DOHH2 (cell line): ENCODE measurements at regions not wholly inside any gene's neighbourhood (a gene's known extent, or its start where the extent isn't known, plus 50 kb on each side); places are given as distances from the start of the nearest gene placed in this dataset.

Source experiments
- H3F3A ChIP-seq: fragments of 200-600 bp; sonication (generic), shearing (Covaris generic); 2 replicates; pipeline ENCODE4 v1.6.0; 2016; ENCODE audit warnings: antibody characterized with exemption, mild to moderate bottlenecking; ENCODE audit not compliant: control insufficient read depth, insufficient read depth
- H3K27ac ChIP-seq: fragments of 200-600 bp; sonication (generic); 2 replicates; pipeline ENCODE4 v1.5.1; 2014; ENCODE audit warnings: low read depth, mild to moderate bottlenecking, low read length, moderate library complexity
- H3K27me3 ChIP-seq: fragments of 200-600 bp; sonication (generic); 2 replicates; pipeline ENCODE4 v1.6.1; 2014; ENCODE audit warnings: mild to moderate bottlenecking, low read length, mixed read lengths; ENCODE audit not compliant: control insufficient read depth
- H3K36me3 ChIP-seq: fragments of 200-600 bp; sonication (generic); 2 replicates; pipeline ENCODE4 v1.6.1; 2014; ENCODE audit warnings: mild to moderate bottlenecking, low read length, moderate library complexity, mixed read lengths; ENCODE audit not compliant: control insufficient read depth
- H3K4me1 ChIP-seq: fragments of 200-600 bp; sonication (generic); 2 replicates; pipeline ENCODE4 v1.6.1; 2014; ENCODE audit warnings: mild to moderate bottlenecking, low read length, mixed read lengths; ENCODE audit not compliant: control insufficient read depth
- H3K4me2 ChIP-seq: fragments of 200-600 bp; sonication (generic); 2 replicates; pipeline ENCODE4 v1.6.0; 2014; ENCODE audit warnings: mild to moderate bottlenecking, low read length, moderate library complexity
- H3K4me3 ChIP-seq: fragments of 200-600 bp; sonication (generic); 2 replicates; pipeline ENCODE4 v1.5.1; 2014; ENCODE audit warnings: mild to moderate bottlenecking, low read length, mixed read lengths
- H3K79me2 ChIP-seq: fragments of 200-600 bp; sonication (generic); 2 replicates; pipeline ENCODE4 v1.6.1; 2014; ENCODE audit warnings: mild to moderate bottlenecking, low read length, mixed read lengths; ENCODE audit not compliant: control insufficient read depth
- H3K9me2 ChIP-seq: fragments of 200-600 bp; sonication (generic); replicated peaks from 2 replicates; pipeline ENCODE4 v1.6.1; 2014; ENCODE audit warnings: mild to moderate bottlenecking, low read length, mixed read lengths; ENCODE audit not compliant: control insufficient read depth
- H3K9me3 ChIP-seq: fragments of 200-600 bp; sonication (generic); 2 replicates; pipeline ENCODE4 v1.6.1; 2014; ENCODE audit warnings: antibody characterized with exemption, low read length, mixed read lengths; ENCODE audit not compliant: control insufficient read depth, insufficient read depth
- H4K20me1 ChIP-seq: fragments of 200-600 bp; sonication (generic); 2 replicates; pipeline ENCODE4 v1.6.0; 2014; ENCODE audit warnings: low read depth, mild to moderate bottlenecking, antibody characterized with exemption, low read length, moderate library complexity; ENCODE audit not compliant: control insufficient read depth, insufficient read depth
- CTCF ChIP-seq: fragments of 200-600 bp; sonication (generic); IDR thresholded peaks from one replicate; pipeline ENCODE4 v1.5.1; 2014; ENCODE audit warnings: antibody characterized with exemption, mild to moderate bottlenecking, low read depth, low read length; ENCODE audit not compliant: poor library complexity, severe bottlenecking
- EZH2phosphoT487 ChIP-seq: fragments of 200-600 bp; sonication (generic); IDR thresholded peaks from 2 replicates; pipeline ENCODE4 v1.6.1; 2017; ENCODE audit warnings: borderline replicate concordance, mild to moderate bottlenecking, antibody characterized with exemption, low read length, moderate library complexity, mixed read lengths

GRCh38 chr5:167263185-167263584, 1028.3 kb upstream of the WWC1 start:
- Histone ChIP-seq H3K4me2 (no peak overlapping the region), H3K36me3 (no peaks in the 10 kb centered on the region), H3K27me3 (no peaks in the 10 kb centered on the region), H3K27ac (no peak overlapping the region), H3K9me2 (no peaks in the 10 kb centered on the region), H3K4me1 (no peaks in the 10 kb centered on the region), H3K79me2 (no peaks in the 10 kb centered on the region), H3K9me3 (no peaks in the 10 kb centered on the region), H4K20me1 (no peaks in the 10 kb centered on the region), H3K4me3 (no peak overlapping the region), H3F3A (no peaks in the 10 kb centered on the region)
- TF ChIP-seq CTCF (no peak), EZH2phosphoT487 (no peak)

- no peaks in the 10 kb centered on the region for H3K9me3 ChIP-seq
- H3K27me3 ChIP-seq = no peaks in the 10 kb centered on the region
- no peak overlapping the region for H3K27ac ChIP-seq
- no peaks in the 10 kb centered on the region for H3K4me1 ChIP-seq
- no peak for TF ChIP-seq CTCF
- H3K4me2 ChIP-seq = no peak overlapping the region
- no peaks in the 10 kb centered on the region for H4K20me1 ChIP-seq
- H3K79me2 ChIP-seq = no peaks in the 10 kb centered on the region
- no peaks in the 10 kb centered on the region for H3K9me2 ChIP-seq
- H3F3A ChIP-seq = no peaks in the 10 kb centered on the region
- H3K4me3 ChIP-seq = no peak overlapping the region
- no peaks in the 10 kb centered on the region for H3K36me3 ChIP-seq
Measured at GRCh38 chr5:167264348-167264747, 1027.1 kb upstream of the WWC1 start.

- Histone ChIP-seq H3K4me1 (no peaks in the 10 kb centered on the region), H3F3A (no peaks in the 10 kb centered on the region), H3K27ac (no peak overlapping the region), H3K9me2 (no peaks in the 10 kb centered on the region), H3K79me2 (no peaks in the 10 kb centered on the region), H3K4me3 (no peak overlapping the region), H3K27me3 (no peaks in the 10 kb centered on the region), H3K36me3 (no peaks in the 10 kb centered on the region), H3K4me2 (no peak overlapping the region), H3K9me3 (no peaks in the 10 kb centered on the region), H4K20me1 (no peaks in the 10 kb centered on the region)
- no peak for TF ChIP-seq CTCF
- TF ChIP-seq EZH2phosphoT487 = no peak
Measured at GRCh38 chr5:167268337-167268736, 1023.1 kb upstream of the WWC1 start.

- H3K9me2 ChIP-seq = no peaks in the 10 kb centered on the region
- TF ChIP-seq EZH2phosphoT487 (no peak), CTCF (no peak)
Measured at GRCh38 chr5:167269146-167269545, 1022.3 kb upstream of the WWC1 start.

More at GRCh38 chr5:167269146-167269545, 1022.3 kb upstream of the WWC1 start:
- H3K4me3 ChIP-seq = no peak overlapping the region
- H3K4me1 ChIP-seq = no peaks in the 10 kb centered on the region
- no peaks in the 10 kb centered on the region for H3F3A ChIP-seq
- no peak overlapping the region for H3K27ac ChIP-seq
- H3K27me3 ChIP-seq = no peaks in the 10 kb centered on the region
- no peaks in the 10 kb centered on the region for H3K9me3 ChIP-seq
- no peak overlapping the region for H3K4me2 ChIP-seq
- no peaks in the 10 kb centered on the region for H3K79me2 ChIP-seq
- H3K36me3 ChIP-seq = no peaks in the 10 kb centered on the region
- no peaks in the 10 kb centered on the region for H4K20me1 ChIP-seq
